KOPT-K1 (cell line): ENCODE measurements at regions not wholly inside any gene's neighbourhood (a gene's known extent, or its start where the extent isn't known, plus 50 kb on each side); places are given as distances from the start of the nearest gene placed in this dataset.

Experiments
- H3K27ac ChIP-seq: fragments of 200-600 bp; sonication (generic); 2 replicates; pipeline ENCODE4 v1.5.1; 2016; ENCODE audit warnings: antibody characterized with exemption, mild to moderate bottlenecking, low read depth, low read length; ENCODE audit not compliant: poor library complexity, severe bottlenecking
- H3K36me3 ChIP-seq: fragments of 200-600 bp; sonication (generic); 2 replicates; pipeline ENCODE4 v1.5.1; 2017; ENCODE audit warnings: antibody characterized with exemption, mild to moderate bottlenecking, low read length, moderate library complexity; ENCODE audit not compliant: insufficient read depth
- H3K9me3 ChIP-seq: fragments of 200-600 bp; sonication (generic); 2 replicates; pipeline ENCODE4 v1.5.1; 2017; ENCODE audit warnings: antibody characterized with exemption, low read length, mild to moderate bottlenecking; ENCODE audit not compliant: insufficient read depth, poor library complexity, severe bottlenecking

DNA sequence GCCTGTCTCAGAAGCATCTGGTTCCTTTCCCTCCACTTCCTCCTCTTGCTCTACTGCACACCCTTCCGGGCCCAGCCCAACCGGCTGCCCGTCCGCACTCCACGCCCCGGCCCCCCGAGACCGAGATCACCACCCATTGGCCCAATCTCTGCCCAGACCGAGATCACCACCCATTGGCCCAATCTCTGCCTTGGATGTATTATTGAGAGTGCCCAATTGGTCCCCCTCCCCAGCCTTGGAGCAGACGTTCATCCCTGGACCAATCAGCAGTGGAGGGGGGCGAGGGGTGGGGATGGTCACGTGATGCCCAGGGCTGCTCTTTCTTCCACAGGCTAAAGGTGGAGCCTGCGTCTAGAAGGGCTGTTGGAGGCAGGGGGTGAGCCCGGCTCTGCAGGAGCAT, 75.6 kb upstream of the TMEM132C start:
- Histone ChIP-seq H3K9me3 (peaks cover 6% of the 10 kb centered on the region), H3K27ac (no peak overlapping the region), H3K36me3 (no peaks in the 10 kb centered on the region)

DNA sequence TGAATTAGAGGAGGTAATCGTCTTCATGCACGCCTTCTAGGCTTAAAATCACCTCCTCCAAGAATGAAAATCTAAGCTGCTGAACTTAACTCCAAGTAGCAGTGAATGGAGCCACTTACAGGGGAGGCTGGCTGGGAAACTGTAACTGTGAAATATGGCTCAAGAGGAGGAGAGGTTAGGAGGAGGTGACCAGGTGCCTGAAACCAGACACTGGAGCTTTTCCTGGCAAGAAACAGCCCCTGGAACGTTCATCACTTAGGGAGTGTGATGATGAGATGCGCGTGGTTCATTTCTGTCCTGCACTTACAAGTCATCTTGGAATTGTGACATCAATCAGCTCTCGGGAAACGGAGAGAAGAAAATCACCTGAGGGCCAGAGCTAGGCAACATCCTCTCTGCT, 62.3 kb upstream of the TMEM132C start:
- no peaks in the 10 kb centered on the region for H3K36me3 ChIP-seq
- H3K9me3 ChIP-seq: peaks cover 4% of the 10 kb centered on the region
- no peak overlapping the region for H3K27ac ChIP-seq

DNA sequence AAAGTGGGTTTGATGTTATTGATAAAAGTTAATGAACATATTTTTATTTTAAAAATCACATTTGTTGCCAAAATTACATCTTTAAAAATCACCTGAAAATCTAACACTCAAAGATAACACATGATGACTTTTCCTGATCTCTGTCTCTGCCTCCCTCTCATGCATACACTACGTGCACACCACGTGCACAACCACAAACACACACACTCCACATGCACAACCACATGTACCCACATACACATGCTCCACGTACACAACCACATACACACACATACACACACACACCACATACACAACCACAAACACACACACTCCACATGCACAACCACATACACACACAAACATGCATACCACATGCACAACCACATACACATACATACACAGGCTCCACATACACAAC, 61.8 kb upstream of the TMEM132C start:
- peaks cover 4% of the 10 kb centered on the region for H3K9me3 ChIP-seq
- no peaks in the 10 kb centered on the region for H3K36me3 ChIP-seq
- H3K27ac ChIP-seq: no peak overlapping the region

DNA sequence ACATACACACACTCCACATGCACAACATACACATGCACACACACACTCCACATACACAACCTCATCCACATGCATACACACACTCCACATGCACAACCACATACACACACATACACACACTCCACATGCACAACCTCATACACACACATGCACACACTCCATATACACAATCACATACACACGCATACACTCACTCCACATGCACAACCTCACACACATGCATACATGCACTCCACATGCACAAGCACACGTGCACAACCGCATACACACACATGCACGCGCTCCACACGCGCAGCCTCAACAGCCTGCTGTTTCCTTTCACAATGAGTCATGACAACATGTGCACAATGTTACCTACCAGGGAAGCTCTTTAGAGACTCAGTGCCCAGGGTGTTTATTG, 61.2 kb upstream of the TMEM132C start:
- no peak overlapping the region for H3K27ac ChIP-seq
- no peaks in the 10 kb centered on the region for H3K36me3 ChIP-seq
- peaks cover 4% of the 10 kb centered on the region for H3K9me3 ChIP-seq
